GM23338 (cell line): ENCODE measurements at regions not wholly inside any gene's neighbourhood (a gene's known extent, or its start where the extent isn't known, plus 50 kb on each side); places are given as distances from the start of the nearest gene placed in this dataset.

Experiments used
- ATAC-seq: fragments of 200-7000 bp; cut with Tn5 transposase; 3 replicates; pipeline ENCODE4 v1.9.1; 2020
- DNase-seq: peaks from one replicate; pipeline ENCODE4 v3.0.0-alpha.2; 2015; ENCODE audit warnings: low spot score
- H2AFZ ChIP-seq: fragments of 200-600 bp; sonication (generic); 2 replicates; pipeline ENCODE4 v1.8.0; 2016; ENCODE audit warnings: antibody characterized with exemption, mild to moderate bottlenecking, moderate library complexity
- H3F3A ChIP-seq: fragments of 200-600 bp; sonication (generic); replicated peaks from 2 replicates; pipeline ENCODE4 v1.8.0; 2017; ENCODE audit warnings: antibody characterized with exemption, mixed run types, low read depth
- H3K27ac ChIP-seq: fragments of 200-600 bp; sonication (generic); 2 replicates; pipeline ENCODE4 v1.6.1; 2016; ENCODE audit warnings: low read depth
- H3K27me3 ChIP-seq: fragments of 200-600 bp; sonication (generic); 2 replicates; pipeline ENCODE4 v1.8.0; 2016; ENCODE audit warnings: mild to moderate bottlenecking, mixed run types, moderate library complexity; ENCODE audit not compliant: insufficient read depth
- H3K36me3 ChIP-seq: fragments of 200-600 bp; sonication (generic); 2 replicates; pipeline ENCODE4 v1.8.0; 2016; ENCODE audit warnings: mild to moderate bottlenecking; ENCODE audit not compliant: insufficient read depth
- H3K4me1 ChIP-seq: fragments of 200-600 bp; sonication (generic); 2 replicates; pipeline ENCODE4 v1.8.0; 2016; ENCODE audit warnings: mild to moderate bottlenecking, moderate library complexity; ENCODE audit not compliant: insufficient read depth
- H3K4me2 ChIP-seq: fragments of 200-600 bp; sonication (generic); 2 replicates; pipeline ENCODE4 v1.7.1; 2017; ENCODE audit warnings: mixed run types
- H3K4me3 ChIP-seq: fragments of 200-600 bp; sonication (generic); 2 replicates; pipeline ENCODE4 v1.6.1; 2016; ENCODE audit warnings: mixed run types
- H3K79me2 ChIP-seq: fragments of 200-600 bp; sonication (generic); replicated peaks from 2 replicates; pipeline ENCODE4 v1.8.0; 2017; ENCODE audit warnings: mild to moderate bottlenecking; ENCODE audit not compliant: insufficient read depth
- H3K9me2 ChIP-seq: fragments of 200-600 bp; sonication (generic); 2 replicates; pipeline ENCODE4 v1.8.0; 2017; ENCODE audit not compliant: insufficient read depth
- H4K20me1 ChIP-seq: fragments of 200-600 bp; sonication (generic); replicated peaks from 2 replicates; pipeline ENCODE4 v1.8.0; 2017; ENCODE audit warnings: mild to moderate bottlenecking; ENCODE audit not compliant: insufficient read depth
- H3K27ac Mint-ChIP-seq: 2 replicates; pipeline ENCODE4 v1.8.0; 2020; ENCODE audit warnings: inconsistent platforms, mild to moderate bottlenecking, moderate library complexity, mixed read lengths
- H3K27me3 Mint-ChIP-seq: 3 replicates; pipeline ENCODE4 v1.8.0; 2022; ENCODE audit warnings: low read depth, mild to moderate bottlenecking, moderate library complexity, mixed read lengths, inconsistent platforms; ENCODE audit not compliant: insufficient read depth, poor library complexity
- H3K36me3 Mint-ChIP-seq: 3 replicates; pipeline ENCODE4 v1.8.0; 2021; ENCODE audit warnings: low read depth, mild to moderate bottlenecking, inconsistent platforms, moderate library complexity, mixed read lengths
- H3K4me1 Mint-ChIP-seq: 3 replicates; pipeline ENCODE4 v1.8.0; 2020; ENCODE audit warnings: mild to moderate bottlenecking, inconsistent platforms, mixed read lengths
- H3K4me3 Mint-ChIP-seq: 3 replicates; pipeline ENCODE4 v1.8.0; 2021; ENCODE audit warnings: moderate library complexity, mild to moderate bottlenecking, inconsistent platforms, mixed read lengths
- H3K9me3 Mint-ChIP-seq: 3 replicates; pipeline ENCODE4 v1.8.0; 2020; ENCODE audit warnings: moderate library complexity, mild to moderate bottlenecking, inconsistent platforms, mixed read lengths
- CREB1 ChIP-seq: fragments of 250-450 bp; sonication (Bioruptor Pico); IDR thresholded peaks from 2 replicates; pipeline ENCODE4 v1.5.0; 2020; ENCODE audit warnings: low read depth, mild to moderate bottlenecking, moderate library complexity
- CTCF ChIP-seq, 2 experiments: fragments of 200-600 bp in 1 of 2; sonication (generic) in 1 of 2; conservative IDR thresholded peaks; 2 replicates each; pipeline versions ENCODE4 v1.5.1 to v1.6.1; 2016 to 2017; ENCODE audit warnings: antibody characterized with exemption in 2 of 2, low read depth in 2 of 2, mild to moderate bottlenecking in 2 of 2, moderate library complexity in 1 of 2
- EZH2 ChIP-seq: fragments of 200-600 bp; sonication (generic); IDR thresholded peaks from one replicate; pipeline ENCODE4 v1.8.0; 2017; ENCODE audit warnings: antibody characterized with exemption, mild to moderate bottlenecking, low read depth; ENCODE audit not compliant: unreplicated experiment
- EZH2phosphoT487 ChIP-seq: fragments of 200-600 bp; sonication (generic); IDR thresholded peaks from one replicate; pipeline ENCODE4 v1.8.1; 2018; ENCODE audit warnings: antibody characterized with exemption; ENCODE audit not compliant: unreplicated experiment
- JUNB ChIP-seq: IDR thresholded peaks from one replicate; pipeline ENCODE4 v1.6.1; 2016; ENCODE audit warnings: antibody characterized with exemption; ENCODE audit not compliant: unreplicated experiment
- NANOG ChIP-seq: IDR thresholded peaks from 2 replicates; pipeline ENCODE4 v1.6.1; 2016; ENCODE audit warnings: antibody characterized with exemption, borderline replicate concordance
- POLR2AphosphoS5 ChIP-seq: IDR thresholded peaks from 2 replicates; pipeline ENCODE4 v1.6.1; 2016; ENCODE audit warnings: antibody characterized with exemption, low read depth
- REST ChIP-seq: IDR thresholded peaks from one replicate; pipeline ENCODE4 v1.6.1; 2018; ENCODE audit warnings: antibody characterized with exemption; ENCODE audit not compliant: unreplicated experiment
- STAT1 ChIP-seq: IDR thresholded peaks from one replicate; pipeline ENCODE4 v1.6.1; 2016; ENCODE audit warnings: antibody characterized with exemption; ENCODE audit not compliant: unreplicated experiment
- ZNF114 ChIP-seq: fragments of 250-450 bp; sonication (Bioruptor Pico); IDR thresholded peaks from 2 replicates; pipeline ENCODE4 v1.5.0; 2020; ENCODE audit warnings: mild to moderate bottlenecking, moderate library complexity
- ZNF331 ChIP-seq: fragments of 250-450 bp; sonication (Bioruptor Pico); IDR thresholded peaks from 2 replicates; pipeline ENCODE4 v1.5.0; 2020; ENCODE audit warnings: low read depth, mild to moderate bottlenecking, moderate library complexity
- ZNF462 ChIP-seq: fragments of 250-450 bp; sonication (Bioruptor Pico); IDR thresholded peaks from 2 replicates; pipeline ENCODE4 v1.5.0; 2020; ENCODE audit warnings: mild to moderate bottlenecking, moderate library complexity

- TF ChIP-seq EZH2: no peak
- TF ChIP-seq CREB1 (CRISPR knock-in tag): no peak
- no peak for TF ChIP-seq EZH2phosphoT487
- TF ChIP-seq ZNF331: no peak
Observed at GRCh38 chr7:25750744-25751508, 401.1 kb upstream of the NFE2L3 start (continued).

- ATAC-seq: no peak
- H3F3A ChIP-seq: no peaks in the 10 kb centered on the region
- H3K27me3 ChIP-seq: no peaks in the 10 kb centered on the region
- no peak overlapping the region for H3K4me3 ChIP-seq
- no peak for DNase-seq
- no peaks in the 10 kb centered on the region for H3K9me2 ChIP-seq
- H3K4me1 ChIP-seq: peaks cover 6% of the 10 kb centered on the region; the same call in 1 of the 2 replicates
- H3K27ac Mint-ChIP-seq: no peak overlapping the region; the same call in 1 of the 2 replicates
- H3K27me3 Mint-ChIP-seq: peaks cover 4% of the 10 kb centered on the region
- H4K20me1 ChIP-seq: no peaks in the 10 kb centered on the region
- H3K9me3 Mint-ChIP-seq: no peaks in the 10 kb centered on the region
- no peaks in the 10 kb centered on the region for H3K36me3 Mint-ChIP-seq
- 0 out of 2 replicates have a peak overlapping the region, but pooled peaks have one; percentile 23 for H2AFZ ChIP-seq
- H3K4me2 ChIP-seq: no peak overlapping the region
- H3K4me3 Mint-ChIP-seq: no peak overlapping the region
- H3K27ac ChIP-seq: no peak overlapping the region
- peaks cover 30% of the 10 kb centered on the region for H3K4me1 Mint-ChIP-seq
- no peaks in the 10 kb centered on the region for H3K36me3 ChIP-seq
- no peaks in the 10 kb centered on the region for H3K79me2 ChIP-seq
- no peak for TF ChIP-seq ZNF331
- TF ChIP-seq EZH2phosphoT487: no peak
- no peak for TF ChIP-seq CTCF (conservative IDR thresholded peaks at IDR 0.05; ENCODE audit: low read depth in 2 of 2)
- no peak for TF ChIP-seq ZNF114 (CRISPR knock-in tag)
- no peak for TF ChIP-seq STAT1
- no peak for TF ChIP-seq REST
- TF ChIP-seq JUNB: no peak
- TF ChIP-seq POLR2AphosphoS5: no peak
- no peak for TF ChIP-seq NANOG
- no peak for TF ChIP-seq CREB1 (CRISPR knock-in tag)
- no peak for TF ChIP-seq ZNF462 (CRISPR knock-in tag)
- no peak for TF ChIP-seq EZH2
Observed at GRCh38 chr7:25752154-25752553, 399.8 kb upstream of the NFE2L3 start.
